ENCODE measurements at regions not wholly inside any gene's neighbourhood (a gene's known extent, or its start where the extent isn't known, plus 50 kb on each side); places are given as distances from the start of the nearest gene placed in this dataset.

DNA sequence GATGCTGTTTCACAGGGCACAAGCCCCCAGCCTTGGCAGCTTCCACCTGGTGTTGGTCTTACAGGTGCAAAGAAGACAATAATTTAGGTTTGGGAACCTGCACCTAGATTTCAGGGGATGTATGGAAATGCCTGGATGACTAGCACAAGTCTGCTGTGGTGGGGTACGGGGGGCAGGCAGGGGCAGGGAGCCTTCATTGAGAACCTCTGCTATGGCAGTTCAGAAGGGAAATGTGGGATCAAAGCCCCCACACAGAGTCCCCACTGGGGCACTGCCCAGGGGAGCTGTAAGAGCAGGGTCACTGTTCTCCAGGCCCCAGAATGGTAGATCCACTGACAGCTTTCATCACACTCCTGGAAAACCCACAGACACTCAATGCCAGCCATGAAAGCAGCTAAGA lies 686.5 kb downstream of the FAM181B start:
- no peak for DNase-seq
- Histone ChIP-seq H3K4me1 (no peaks in the 10 kb centered on the region), H3K4me3 (no peak overlapping the region), H3K36me3 (no peaks in the 10 kb centered on the region), H3K27me3 (no peaks in the 10 kb centered on the region), H3K9me3 (peaks cover 0 to 2% (median 0%) of the 10 kb centered on the region in 12 donors), H3K27ac (no peak overlapping the region)
- intact Hi-C loops (cut with DNase I): no loop called here
- 85 to 100% (median 99%) methylated on average over 1 of the region's 1 CpG for WGBS, 4 donors
- TF ChIP-seq CTCF (IDR thresholded peaks at IDR 0.05) (no peak), POLR2A (IDR thresholded peaks at IDR 0.05) (no peak)
- ATAC-seq: no peak

- DNase-seq: no peak
- no peak for ATAC-seq
- no peak for TF ChIP-seq POLR2A (IDR thresholded peaks at IDR 0.05)
- no peak for TF ChIP-seq CTCF (IDR thresholded peaks at IDR 0.05)
- 62 to 85% (median 74%) methylated on average over 1 of the region's 1 CpG for whole genome bisulfite sequencing, 4 donors
- Histone ChIP-seq H3K36me3 (no peaks in the 10 kb centered on the region), H3K27me3 (no peaks in the 10 kb centered on the region), H3K4me1 (no peaks in the 10 kb centered on the region), H3K9me3 (peaks cover 0 to 2% (median 0%) of the 10 kb centered on the region in 12 donors), H3K4me3 (no peak overlapping the region), H3K27ac (no peak overlapping the region)
- intact Hi-C loops (cut with DNase I): no loop called here
Measured at GRCh38 chr11:82046778-82047177, 686.9 kb downstream of the FAM181B start.

DNA sequence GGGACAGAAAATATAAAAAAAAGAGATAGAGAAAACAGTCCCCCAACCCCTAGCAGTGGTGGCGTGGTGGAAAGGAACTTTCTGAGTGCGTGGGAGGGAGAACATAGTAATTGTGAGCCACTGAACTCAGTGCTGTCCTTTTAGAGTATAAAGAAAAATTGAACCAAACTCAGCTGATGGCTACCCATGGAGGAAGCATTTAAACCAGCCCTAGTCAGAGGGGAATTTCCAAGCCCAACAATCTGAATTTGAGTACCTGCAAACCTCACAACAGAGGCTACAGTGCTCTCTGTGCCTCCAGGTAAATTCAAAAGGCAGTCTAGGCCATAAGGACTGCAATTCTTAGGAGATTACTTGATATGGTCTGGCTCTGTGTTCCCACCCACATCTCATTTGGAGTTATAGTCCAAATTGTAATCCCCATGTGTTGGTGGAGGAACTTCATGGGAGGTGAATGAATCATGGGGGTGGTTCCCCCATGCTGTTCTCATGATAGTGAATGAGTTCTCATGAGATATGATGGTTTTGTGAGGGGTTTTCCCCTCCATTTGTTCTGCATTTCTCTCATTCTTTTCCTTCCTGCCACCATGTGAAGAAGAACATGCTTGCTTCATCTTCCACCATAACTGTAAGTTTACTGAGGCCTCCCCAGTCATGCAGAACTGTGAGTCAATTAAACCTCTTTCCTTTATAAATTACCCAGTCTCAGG lies 687.8 kb downstream of the FAM181B start:
- Histone ChIP-seq H3K4me3 (no peak overlapping the region), H3K27ac (no peak overlapping the region), H3K9me3 (peaks cover 0 to 2% (median 0%) of the 10 kb centered on the region in 12 donors), H3K4me1 (no peaks in the 10 kb centered on the region), H3K36me3 (no peaks in the 10 kb centered on the region), H3K27me3 (no peaks in the 10 kb centered on the region)
- DNase-seq (no peak), ATAC-seq (no peak)
- intact Hi-C loops (cut with DNase I): no loop called here
- 84 to 94% (median 89%) methylated on average over 2 of the region's 2 CpGs for WGBS, 4 donors
- no peak for TF ChIP-seq CTCF (IDR thresholded peaks at IDR 0.05)
- TF ChIP-seq POLR2A (IDR thresholded peaks at IDR 0.05): no peak

- Histone ChIP-seq H3K4me3 (no peak overlapping the region), H3K27ac (no peak overlapping the region), H3K4me1 (no peaks in the 10 kb centered on the region), H3K9me3 (no peaks in the 10 kb centered on the region), H3K36me3 (no peaks in the 10 kb centered on the region), H3K27me3 (no peaks in the 10 kb centered on the region)
- 60 to 67% (median 60%) methylated on average over 2 of the region's 2 CpGs for WGBS, 4 donors
- TF ChIP-seq CTCF (IDR thresholded peaks at IDR 0.05): no peak
- TF ChIP-seq POLR2A (IDR thresholded peaks at IDR 0.05): no peak
- intact Hi-C loops (cut with DNase I): no loop called here
- ATAC-seq: no peak
- no peak for DNase-seq
Measured at GRCh38 chr11:82043316-82043715, 690.3 kb downstream of the FAM181B start.

Data from heart left ventricle (tissue), 16 donors.